HG02973 (cell line): ENCODE measurements at regions not wholly inside any gene's neighbourhood (a gene's known extent, or its start where the extent isn't known, plus 50 kb on each side); places are given as distances from the start of the nearest gene placed in this dataset.

ENCODE experiments used
- ATAC-seq: cut with Tn5 transposase; IDR thresholded peaks from one replicate; pipeline ENCODE4 v1.9.1; 2021; ENCODE audit warnings: moderate library complexity; ENCODE audit not compliant: unreplicated experiment

DNA sequence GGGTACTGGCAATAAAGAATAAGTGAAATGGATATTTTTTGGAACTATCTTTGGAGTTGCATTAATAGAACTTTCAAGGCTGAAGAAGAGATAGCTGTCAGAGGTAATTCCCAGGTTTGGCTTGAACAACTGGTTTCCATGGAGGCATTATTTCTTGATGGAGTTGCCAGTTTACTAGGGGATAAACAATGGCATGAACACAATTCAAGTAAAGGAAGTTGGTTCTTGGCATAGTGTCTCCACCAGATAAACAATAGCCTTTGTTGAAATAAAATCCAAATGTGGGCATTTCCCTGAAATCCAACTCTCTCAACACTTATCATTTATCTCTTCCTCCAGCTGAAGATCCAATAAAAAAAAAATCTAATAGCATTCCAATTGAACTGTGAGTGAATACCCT, 454.9 kb downstream of the C6orf118 start:
- ATAC-seq: no peak

DNA sequence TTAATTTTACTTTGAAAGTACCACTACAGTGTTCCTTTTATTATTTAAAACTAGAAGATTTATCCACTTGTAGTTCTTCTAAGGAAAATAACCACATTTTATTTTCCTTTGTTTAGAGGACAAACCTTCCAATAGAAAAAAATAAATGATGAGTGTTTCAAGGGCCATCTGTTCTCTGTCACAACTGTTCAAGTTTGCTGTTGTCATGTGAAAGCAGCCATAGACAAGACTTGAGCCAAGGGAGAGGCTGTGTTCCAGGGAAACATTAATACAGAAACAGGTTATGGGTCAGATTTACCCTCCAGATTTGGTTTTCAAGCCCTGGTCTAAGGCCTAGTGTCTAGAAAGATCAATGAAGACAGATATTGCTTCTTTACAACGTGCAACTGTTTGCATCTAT, 463.6 kb downstream of the C6orf118 start:
- ATAC-seq: no peak

GRCh38 chr6:164842085-164842484, 467.3 kb downstream of the C6orf118 start:
- ATAC-seq: no peak

DNA sequence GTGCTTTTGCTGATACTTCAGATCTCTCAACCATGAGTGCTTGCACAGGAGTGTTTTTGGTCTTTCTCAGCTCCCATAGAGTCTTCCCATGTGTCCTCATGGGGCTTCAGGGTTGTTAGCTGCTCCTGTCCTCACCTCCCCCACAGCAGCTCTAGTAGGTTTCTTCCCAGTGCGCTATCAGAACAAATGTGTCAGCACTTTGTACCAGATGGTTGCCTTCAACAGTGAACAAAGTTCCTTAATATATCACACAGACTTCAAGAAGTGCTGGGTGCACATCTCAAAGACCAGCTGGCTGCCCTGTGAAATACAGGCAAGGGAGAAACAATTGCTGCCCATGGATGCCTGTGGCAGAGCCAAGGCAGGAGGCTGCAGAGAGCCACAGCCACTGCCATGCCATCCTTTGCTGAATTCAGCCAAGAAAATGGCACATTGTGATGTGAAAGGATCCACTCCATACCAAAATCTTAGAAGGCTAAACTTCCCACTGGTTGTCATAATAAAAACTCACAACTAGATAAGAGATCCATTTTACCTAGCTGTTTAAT, 471.3 kb downstream of the C6orf118 start:
- no peak for ATAC-seq

DNA sequence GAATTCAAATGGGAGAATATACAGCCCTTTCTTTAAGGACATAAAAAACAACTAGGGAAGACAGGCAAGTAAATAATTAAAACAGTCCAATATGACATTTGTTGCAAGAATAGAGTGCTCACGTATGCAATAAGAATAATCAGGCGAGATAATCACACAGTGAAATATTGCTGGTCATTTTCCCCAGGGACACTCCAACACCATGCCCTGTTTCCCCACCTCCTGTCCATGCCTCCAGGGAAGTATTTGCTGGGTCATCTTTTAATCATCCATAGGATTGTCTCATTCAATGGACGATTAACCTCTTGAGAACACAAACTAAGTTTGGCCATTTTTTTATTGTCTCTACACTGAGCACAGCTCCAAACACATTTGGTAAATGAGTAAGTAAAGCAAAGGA, 472.9 kb downstream of the C6orf118 start:
- ATAC-seq: no peak

DNA sequence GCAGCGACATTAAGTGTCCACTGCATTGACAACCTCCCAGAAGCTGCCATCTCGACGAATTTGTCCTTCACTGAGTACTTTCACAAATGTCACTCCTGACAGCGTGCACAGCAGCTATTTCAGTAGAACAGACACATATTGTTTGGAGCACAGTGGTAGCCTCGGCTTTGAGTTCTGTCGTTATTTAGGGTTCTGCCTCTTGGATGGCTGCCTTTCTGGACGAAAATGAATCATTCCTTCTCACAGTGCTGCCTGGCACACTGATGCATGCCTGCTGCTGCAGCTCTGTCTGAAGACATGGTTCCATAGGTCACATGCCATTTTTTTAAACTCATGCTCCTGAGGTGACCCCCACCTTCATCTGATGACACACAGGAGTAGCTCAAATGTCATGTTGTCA, 477.0 kb downstream of the C6orf118 start:
- no peak for ATAC-seq

DNA sequence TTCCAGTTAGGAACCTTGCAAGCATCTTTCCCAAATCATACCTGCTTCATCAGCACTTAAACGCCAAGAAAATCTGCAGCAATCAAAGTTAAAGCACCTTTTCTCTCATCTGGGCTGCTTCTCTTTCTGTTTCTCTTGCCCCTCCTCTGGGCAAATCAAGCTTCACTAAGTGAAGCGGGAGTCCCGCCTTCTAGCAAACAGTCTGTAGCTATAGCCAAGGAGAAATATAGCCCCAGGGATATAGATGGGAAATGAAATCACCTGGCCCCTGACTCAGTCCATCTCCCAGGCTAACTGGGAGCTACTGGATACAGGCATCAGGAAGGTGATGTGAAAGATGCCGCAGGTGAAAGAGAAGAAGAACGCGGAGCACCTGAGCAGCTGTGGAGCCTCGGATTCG, 481.9 kb downstream of the C6orf118 start:
- ATAC-seq: no peak

DNA sequence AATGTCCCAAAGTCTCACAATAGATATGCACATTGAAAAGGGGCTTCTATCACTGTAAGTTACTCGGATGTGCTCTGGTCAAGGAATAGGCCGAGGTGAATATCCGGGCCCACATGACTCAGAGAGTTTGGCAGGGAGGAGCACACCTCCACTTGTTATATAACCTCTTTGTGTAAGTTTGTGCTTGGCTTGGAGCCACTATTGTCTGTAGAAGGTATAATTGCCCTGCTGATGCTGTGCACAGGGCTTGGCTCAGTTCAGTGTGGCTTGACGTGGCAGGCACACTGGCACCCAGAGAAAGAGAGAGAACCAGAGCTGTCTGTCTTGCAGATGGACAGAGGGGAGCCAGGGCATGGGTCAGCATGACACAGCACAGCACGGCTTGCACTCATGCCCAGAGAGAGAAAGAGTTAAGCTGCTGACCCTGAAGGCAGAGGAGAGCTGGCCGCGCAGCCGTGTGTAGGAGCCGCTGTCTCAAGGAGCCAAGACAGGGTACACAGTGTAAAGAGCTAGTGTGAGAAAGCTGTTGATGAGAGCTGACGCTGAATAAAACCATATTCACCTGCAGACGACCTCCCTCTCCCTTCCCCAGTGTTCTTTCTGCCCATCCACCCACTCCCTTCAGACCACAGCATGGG, 482.5 kb downstream of the C6orf118 start:
- no peak for ATAC-seq

DNA sequence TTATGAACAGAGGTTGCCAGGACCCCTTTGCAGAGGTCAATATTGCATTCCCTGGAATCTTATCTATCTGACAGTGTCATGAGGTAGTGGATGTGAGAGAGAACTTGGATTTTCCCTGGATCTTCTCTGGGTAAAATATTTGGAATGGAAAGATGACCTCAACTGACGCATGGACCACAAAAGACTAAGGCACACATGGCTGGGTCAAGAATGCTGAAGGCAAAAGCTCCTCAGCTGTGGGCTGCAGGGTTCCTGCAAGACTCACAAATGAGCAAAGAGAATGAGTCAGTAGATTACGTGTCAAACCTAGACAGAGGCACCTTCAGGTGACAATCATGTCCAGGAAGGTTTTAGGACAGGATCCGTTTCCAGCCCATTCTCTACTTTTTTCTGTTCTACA, 484.0 kb downstream of the C6orf118 start:
- no peak for ATAC-seq

DNA sequence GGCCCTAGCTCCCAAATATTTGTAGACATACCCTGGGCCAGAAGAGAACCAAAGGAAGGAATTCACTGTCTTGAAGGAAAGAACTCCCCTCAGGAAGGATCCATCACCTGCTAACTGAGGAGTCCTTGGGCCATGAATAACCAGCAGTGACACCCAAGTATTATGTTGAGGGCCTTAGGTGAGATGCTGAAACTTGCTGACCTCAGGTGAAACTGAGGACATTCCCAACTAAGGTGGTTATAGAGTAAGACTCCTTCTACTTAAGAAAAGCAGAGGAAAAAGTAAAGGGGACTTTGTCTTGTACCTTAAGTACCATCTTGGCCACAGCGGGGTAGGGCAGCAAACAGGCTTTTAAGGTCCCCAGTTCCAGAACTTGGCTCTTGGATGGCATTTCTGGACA, 491.7 kb downstream of the C6orf118 start:
- no peak for ATAC-seq

- no peak for ATAC-seq
These were observed 496.7 kb downstream of the C6orf118 start for GRCh38 chr6:164812706-164813105.

DNA sequence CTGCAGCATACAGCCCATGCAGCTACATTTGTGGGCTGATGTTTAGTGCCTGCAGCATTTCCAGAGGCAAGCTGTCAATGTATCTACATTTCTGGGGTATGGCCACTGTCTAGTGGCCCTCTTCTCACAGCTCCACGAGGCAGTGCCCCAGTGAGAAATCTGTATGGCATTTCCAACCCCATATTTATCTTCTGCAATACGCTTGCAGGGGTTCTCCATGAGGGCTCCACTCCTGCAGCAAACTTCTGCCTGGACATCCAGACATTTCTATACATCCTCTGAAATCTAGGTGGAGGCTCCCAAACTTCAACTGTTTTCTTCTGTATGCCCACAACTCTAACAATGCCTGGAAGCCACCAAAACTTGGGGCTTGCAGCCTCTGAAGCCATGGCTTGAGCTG, 502.3 kb downstream of the C6orf118 start:
- ATAC-seq: no peak

DNA sequence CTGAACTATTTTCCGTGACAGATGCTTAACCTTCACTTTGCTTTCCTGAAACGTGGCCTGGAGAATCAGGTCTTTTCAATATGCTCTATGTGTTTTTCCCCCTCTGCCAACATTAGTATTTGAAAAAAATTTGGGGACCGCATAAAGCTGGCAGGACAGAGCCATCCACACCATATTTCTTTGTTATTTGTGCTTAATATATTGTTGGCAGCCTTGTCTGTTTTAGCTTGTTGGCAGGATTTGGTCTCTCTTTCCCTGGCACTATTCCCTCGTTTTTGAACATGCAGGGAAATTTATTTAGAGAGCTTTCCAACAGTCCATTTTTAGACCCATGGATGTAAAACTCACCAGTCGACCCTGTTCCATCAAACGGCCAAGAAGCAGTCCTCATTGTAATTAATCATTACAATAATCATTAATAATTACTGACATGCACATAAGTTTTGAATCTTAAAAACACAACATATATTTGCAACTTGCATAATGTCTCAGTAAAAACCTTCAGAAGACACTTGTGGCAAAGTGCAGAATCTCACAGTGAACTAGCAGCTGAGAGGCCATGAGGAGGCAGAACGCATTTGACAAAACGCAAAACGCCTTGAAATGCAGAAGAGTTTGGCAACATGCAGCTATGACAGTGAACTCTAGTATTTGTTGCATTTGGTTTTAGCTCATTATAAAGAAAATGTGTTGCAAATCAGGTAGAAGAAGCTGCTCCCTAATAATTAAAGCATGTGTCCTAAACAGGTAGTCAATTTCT, 514.2 kb downstream of the C6orf118 start:
- no peak for ATAC-seq

GRCh38 chr6:164792666-164793065, 516.7 kb downstream of the C6orf118 start:
- no peak for ATAC-seq

DNA sequence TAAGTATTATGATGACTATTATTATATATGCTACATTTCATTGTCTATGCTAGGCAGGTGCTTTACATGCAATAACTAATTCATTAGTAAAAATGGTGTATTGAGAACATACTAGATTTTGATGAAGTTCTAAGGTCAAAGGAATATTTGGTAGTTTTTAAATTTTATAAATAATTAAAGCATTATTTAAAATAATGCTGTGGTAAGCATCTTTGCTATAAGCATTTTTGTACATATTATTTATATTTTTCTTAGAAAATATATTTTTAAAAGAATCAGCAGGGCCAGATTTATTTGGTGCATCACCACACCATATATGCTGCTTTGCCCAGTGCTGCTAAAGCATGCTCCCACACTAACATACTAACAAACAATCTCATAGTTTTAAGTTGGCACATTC, 517.9 kb downstream of the C6orf118 start:
- no peak for ATAC-seq

DNA sequence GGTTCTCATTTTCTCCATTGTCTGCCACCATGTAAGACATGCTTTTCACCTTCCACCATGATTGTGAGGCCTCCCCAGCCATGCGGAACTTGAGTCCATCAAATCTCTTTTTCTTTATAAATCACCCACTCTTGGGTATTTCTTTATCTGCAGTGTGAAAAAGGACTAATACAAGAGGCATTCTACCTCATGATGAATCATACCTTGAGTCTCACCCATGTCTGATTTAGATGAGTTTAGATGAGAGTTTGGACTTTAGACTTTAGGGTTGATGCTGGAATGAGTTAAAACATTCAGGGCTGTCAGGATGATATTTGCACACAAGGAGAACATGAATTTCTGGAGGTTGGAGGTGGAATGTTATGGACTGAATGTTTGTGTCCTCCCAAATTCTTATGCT, 545.6 kb downstream of the C6orf118 start:
- ATAC-seq: no peak

DNA sequence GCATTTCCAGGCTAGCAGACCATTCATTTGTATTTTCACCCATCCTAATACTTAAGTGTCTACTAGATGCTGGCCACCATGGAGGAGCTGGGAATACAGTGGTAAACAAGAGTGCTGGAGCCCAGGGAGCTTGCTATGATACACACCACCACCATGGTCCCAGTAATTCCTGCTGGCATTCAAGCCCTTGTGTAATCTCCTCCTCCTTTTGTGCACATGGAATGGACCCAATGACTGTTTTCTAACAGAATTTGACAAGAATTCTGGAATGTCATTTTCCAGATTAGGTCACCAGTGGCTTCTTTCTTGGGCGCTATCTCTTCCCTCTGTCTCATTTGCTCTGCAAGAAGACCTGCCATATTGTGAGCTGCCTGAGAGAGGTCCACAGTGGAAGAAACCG, 552.0 kb downstream of the C6orf118 start:
- no peak for ATAC-seq

DNA sequence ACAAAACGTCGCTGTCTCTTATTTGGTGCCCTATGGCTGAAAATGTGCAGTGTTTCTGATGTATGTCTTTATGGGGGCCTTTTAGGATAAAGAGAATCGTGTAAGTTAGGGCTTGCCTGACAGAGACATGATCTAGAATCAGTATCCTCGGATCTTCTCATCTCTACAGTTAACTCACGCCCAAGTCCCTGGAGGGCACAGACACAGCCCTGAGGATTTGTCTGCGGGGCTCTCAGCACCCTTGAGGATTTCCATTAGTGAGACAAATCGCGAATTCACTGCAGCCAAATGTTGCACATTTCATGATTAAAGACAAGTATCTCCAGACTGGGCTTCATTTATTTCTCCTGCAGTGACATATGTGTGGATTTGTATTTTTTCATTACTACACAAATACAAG, 552.7 kb downstream of the C6orf118 start:
- no peak for ATAC-seq

DNA sequence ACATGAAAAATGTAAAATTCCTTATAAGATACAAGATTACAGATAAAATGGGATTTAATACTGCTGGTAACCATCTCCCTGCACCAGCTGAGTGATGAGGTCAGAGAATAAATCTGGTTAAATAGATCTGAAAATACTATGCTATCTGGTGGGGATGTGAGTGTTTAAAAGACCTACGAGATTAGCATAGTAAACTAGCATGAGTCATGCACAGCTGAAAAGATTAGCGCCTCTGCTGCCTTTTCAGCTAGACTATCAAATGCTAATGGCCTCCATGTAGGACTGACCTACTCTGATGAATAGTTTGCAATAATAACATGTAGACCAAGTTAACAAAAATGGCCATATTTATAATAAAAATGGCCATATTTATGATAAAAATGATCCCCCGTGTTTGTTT, 553.3 kb downstream of the C6orf118 start:
- ATAC-seq: no peak

- no peak for ATAC-seq
These were observed 555.9 kb downstream of the C6orf118 start for GRCh38 chr6:164753517-164753916.

DNA sequence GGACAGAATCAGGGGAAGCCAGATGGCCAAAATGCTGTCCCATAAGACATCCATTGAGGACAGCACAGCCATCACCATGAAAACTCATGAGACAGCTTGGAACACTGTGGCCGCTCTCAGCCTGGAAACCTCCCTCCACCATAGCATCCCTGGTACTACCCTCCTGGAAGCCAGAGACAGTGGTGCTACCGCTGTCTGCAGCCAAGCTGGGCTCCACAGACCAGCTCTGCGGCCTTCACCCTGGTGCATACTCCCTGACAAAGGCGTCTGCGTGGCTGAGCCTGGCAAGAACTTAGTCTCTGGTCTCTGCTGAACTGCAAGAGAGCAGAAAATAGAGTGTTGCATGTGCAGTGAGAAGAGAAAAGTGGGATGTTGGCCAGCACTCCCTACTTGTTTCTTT, 558.0 kb downstream of the C6orf118 start:
- ATAC-seq: no peak

GRCh38 chr6:164750128-164750527, 559.3 kb downstream of the C6orf118 start:
- no peak for ATAC-seq
